ENCODE measurements at regions not wholly inside any gene's neighbourhood (a gene's known extent, or its start where the extent isn't known, plus 50 kb on each side); places are given as distances from the start of the nearest gene placed in this dataset.
"Not testable (repeated sequence)": the region's sequence is repeated elsewhere in the genome, so short reads cannot be mapped to it uniquely, and the experiment has no call there.

DNA sequence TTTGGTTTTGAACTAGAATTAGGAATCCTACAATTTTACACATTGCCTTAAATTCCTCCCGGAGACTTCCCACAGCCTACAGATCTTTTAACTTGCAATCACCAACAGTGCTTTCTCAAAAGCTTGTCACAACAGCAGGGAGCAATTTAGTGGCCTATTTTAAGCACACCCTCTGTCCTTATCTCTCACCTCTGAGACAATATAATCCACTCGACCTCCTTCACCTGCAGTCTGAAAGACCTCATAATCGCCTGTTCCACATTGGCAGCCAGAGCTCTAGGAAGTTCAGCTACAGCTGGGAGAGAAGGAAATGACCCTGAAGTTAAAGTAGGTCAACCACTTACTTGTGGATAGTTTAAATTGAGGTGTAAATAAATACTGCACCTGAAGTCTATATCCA lies 249.7 kb upstream of the DLGAP1 start:
- no peaks in the 10 kb centered on the region for H3K79me2 ChIP-seq (ENCODE audit: control insufficient read depth, insufficient read depth, low read length)
- H3K36me3 ChIP-seq (replicated peaks in 1 of 2; ENCODE audit: control extremely low read depth in 1 of 2, control insufficient read depth in 1 of 2, extremely low read depth in 1 of 2, insufficient read depth in 2 of 2, low read length in 1 of 2), result no peaks in the 10 kb centered on the region
- no peak overlapping the region for H3K9ac ChIP-seq (ENCODE audit: low read length)
- no peak overlapping the region for H3K4me3 ChIP-seq (ENCODE audit: control extremely low read depth in 1 of 5, extremely low read depth in 1 of 5, insufficient read depth in 1 of 5, low read depth in 2 of 5, low read length in 4 of 5)
- ATAC-seq (ENCODE audit: low read depth) (no peak), DNase-seq (no peak)
- no peaks in the 10 kb centered on the region for H3K4me1 Mint-ChIP-seq
- H3K4me2 ChIP-seq (replicated peaks; ENCODE audit: low read depth, low read length, poor library complexity, severe bottlenecking), result no peak overlapping the region
- TF ChIP-seq, protein P1, sequence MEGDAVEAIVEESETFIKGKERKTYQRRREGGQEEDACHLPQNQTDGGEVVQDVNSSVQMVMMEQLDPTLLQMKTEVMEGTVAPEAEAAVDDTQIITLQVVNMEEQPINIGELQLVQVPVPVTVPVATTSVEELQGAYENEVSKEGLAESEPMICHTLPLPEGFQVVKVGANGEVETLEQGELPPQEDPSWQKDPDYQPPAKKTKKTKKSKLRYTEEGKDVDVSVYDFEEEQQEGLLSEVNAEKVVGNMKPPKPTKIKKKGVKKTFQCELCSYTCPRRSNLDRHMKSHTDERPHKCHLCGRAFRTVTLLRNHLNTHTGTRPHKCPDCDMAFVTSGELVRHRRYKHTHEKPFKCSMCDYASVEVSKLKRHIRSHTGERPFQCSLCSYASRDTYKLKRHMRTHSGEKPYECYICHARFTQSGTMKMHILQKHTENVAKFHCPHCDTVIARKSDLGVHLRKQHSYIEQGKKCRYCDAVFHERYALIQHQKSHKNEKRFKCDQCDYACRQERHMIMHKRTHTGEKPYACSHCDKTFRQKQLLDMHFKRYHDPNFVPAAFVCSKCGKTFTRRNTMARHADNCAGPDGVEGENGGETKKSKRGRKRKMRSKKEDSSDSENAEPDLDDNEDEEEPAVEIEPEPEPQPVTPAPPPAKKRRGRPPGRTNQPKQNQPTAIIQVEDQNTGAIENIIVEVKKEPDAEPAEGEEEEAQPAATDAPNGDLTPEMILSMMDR (IDR thresholded peaks at IDR 0.05), result no peak
- no peaks in the 10 kb centered on the region for H3K27me3 ChIP-seq (replicated peaks in 1 of 4; ENCODE audit: control extremely low read depth in 1 of 4, control insufficient read depth in 3 of 4, insufficient read depth in 4 of 4, low read length in 3 of 4)
- no peaks in the 10 kb centered on the region for H4K20me1 ChIP-seq (ENCODE audit: control insufficient read depth, insufficient read depth, low read length, poor library complexity, severe bottlenecking)
- ChIA-PET CTCF (no interaction called here), POLR2A (no interaction called here)
- H3K27me3 Mint-ChIP-seq, result no peaks in the 10 kb centered on the region
- H3K9me3 Mint-ChIP-seq (ENCODE audit: insufficient read depth), result peaks cover 4% of the 10 kb centered on the region
- H3K27ac ChIP-seq (ENCODE audit: low read length in 2 of 2), result no peak overlapping the region
- WGBS (ENCODE audit: insufficient coverage), result 63% methylated on average over 1 of the region's 3 CpGs
- no peak overlapping the region for H3K27ac Mint-ChIP-seq
- H3K4me3 Mint-ChIP-seq, result no peak overlapping the region
- no peaks in the 10 kb centered on the region for H3K9me3 ChIP-seq (ENCODE audit: control extremely low read depth in 1 of 3, control insufficient read depth in 2 of 3, insufficient read depth in 1 of 3, low read length in 2 of 3)
- no peak overlapping the region for H2AFZ ChIP-seq (ENCODE audit: insufficient read depth, low read depth, low read length, poor library complexity, severe bottlenecking)
- intact Hi-C loops (cut with micrococcal nuclease), result no loop called here
- no peaks in the 10 kb centered on the region for H3K4me1 ChIP-seq (ENCODE audit: control insufficient read depth in 2 of 2, insufficient read depth in 2 of 2, low read length in 2 of 2)

DNA sequence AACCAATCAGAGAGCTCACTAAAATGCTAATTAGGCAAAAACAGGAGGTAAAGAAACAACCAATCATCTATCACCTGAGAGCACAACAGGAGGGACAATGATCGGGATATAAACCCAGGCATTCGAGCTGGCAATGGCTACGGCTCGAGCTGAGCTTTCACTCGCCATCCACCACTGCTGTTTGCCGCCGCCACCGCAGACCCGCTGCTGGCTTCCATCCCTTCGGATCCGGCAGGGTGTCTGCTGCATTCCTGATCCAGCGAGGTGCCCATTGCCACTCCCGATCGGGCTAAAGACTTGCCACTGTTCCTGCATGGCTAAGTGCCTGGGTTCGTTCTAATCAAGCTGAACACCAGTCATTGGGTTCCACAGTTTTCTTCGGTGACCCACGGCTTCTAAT lies 236.7 kb upstream of the DLGAP1 start:
- no peaks in the 10 kb centered on the region for H3K27me3 ChIP-seq (replicated peaks in 1 of 4; ENCODE audit: control extremely low read depth in 1 of 4, control insufficient read depth in 3 of 4, insufficient read depth in 4 of 4, low read length in 3 of 4)
- Mint-ChIP-seq H3K4me3 (no peak overlapping the region), H3K27ac (no peak overlapping the region), H3K4me1 (no peaks in the 10 kb centered on the region), H3K9me3 (ENCODE audit: insufficient read depth) (peaks cover 6% of the 10 kb centered on the region), H3K27me3 (no peaks in the 10 kb centered on the region)
- H4K20me1 ChIP-seq (ENCODE audit: control insufficient read depth, insufficient read depth, low read length, poor library complexity, severe bottlenecking), result no peaks in the 10 kb centered on the region
- no peaks in the 10 kb centered on the region for H3K79me2 ChIP-seq (ENCODE audit: control insufficient read depth, insufficient read depth, low read length)
- no peak overlapping the region for H3K4me3 ChIP-seq (ENCODE audit: control extremely low read depth in 1 of 5, extremely low read depth in 1 of 5, insufficient read depth in 1 of 5, low read depth in 2 of 5, low read length in 4 of 5)
- intact Hi-C loops (cut with micrococcal nuclease), result no loop called here
- ATAC-seq (ENCODE audit: low read depth) (no peak), DNase-seq (no peak)
- no peak overlapping the region for H3K27ac ChIP-seq (ENCODE audit: low read length in 2 of 2)
- H3K9me3 ChIP-seq (ENCODE audit: control extremely low read depth in 1 of 3, control insufficient read depth in 2 of 3, insufficient read depth in 1 of 3, low read length in 2 of 3), result peaks cover 0 to 12% (median 0%) of the 10 kb centered on the region in 3 donors
- H3K4me1 ChIP-seq (ENCODE audit: control insufficient read depth in 2 of 2, insufficient read depth in 2 of 2, low read length in 2 of 2), result no peaks in the 10 kb centered on the region
- H2AFZ ChIP-seq (ENCODE audit: insufficient read depth, low read depth, low read length, poor library complexity, severe bottlenecking), result no peak overlapping the region
- no peak overlapping the region for H3K9ac ChIP-seq (ENCODE audit: low read length)
- TF ChIP-seq, protein P1 (IDR thresholded peaks at IDR 0.05), result no peak
- TF ChIP-seq EZH2 (IDR thresholded peaks at IDR 0.05; ENCODE audit: borderline replicate concordance, insufficient read depth, low read depth, low read length, poor library complexity, severe bottlenecking), result no peak
- WGBS (ENCODE audit: insufficient coverage), result 93% methylated on average over 17 of the region's 17 CpGs
- no peak overlapping the region for H3K4me2 ChIP-seq (replicated peaks; ENCODE audit: low read depth, low read length, poor library complexity, severe bottlenecking)
- H3K36me3 ChIP-seq (replicated peaks in 1 of 2; ENCODE audit: control extremely low read depth in 1 of 2, control insufficient read depth in 1 of 2, extremely low read depth in 1 of 2, insufficient read depth in 2 of 2, low read length in 1 of 2), result no peaks in the 10 kb centered on the region
- ChIA-PET CTCF (no interaction called here), POLR2A (no interaction called here)

DNA sequence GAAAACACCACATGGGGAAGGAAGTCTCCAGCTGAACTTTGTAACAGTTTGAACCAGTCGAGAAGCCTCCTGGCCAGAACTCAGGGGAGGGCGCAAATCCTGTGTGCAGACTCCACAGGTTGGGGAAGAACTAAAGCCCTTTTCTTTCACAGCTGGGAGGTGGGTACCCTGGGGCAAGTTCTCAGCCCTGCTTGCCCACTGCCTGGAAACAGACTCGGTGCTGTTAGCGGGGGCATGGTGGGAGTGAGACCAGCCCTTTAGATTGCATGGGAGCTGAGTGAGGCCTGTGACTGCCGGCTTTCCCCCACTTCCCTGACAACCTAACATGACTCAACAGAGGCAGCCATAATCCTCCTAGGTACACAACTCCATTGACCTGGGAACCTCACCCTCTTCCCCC lies 223.6 kb upstream of the DLGAP1 start:
- H3K4me1 Mint-ChIP-seq; H3K27me3 Mint-ChIP-seq; H2AFZ ChIP-seq (ENCODE audit: insufficient read depth, low read depth, low read length, poor library complexity, severe bottlenecking); H3K4me1 ChIP-seq (ENCODE audit: control insufficient read depth in 2 of 2, insufficient read depth in 2 of 2, low read length in 2 of 2); H3K79me2 ChIP-seq (ENCODE audit: control insufficient read depth, insufficient read depth, low read length); H3K27ac Mint-ChIP-seq; CTCF ChIA-PET; H3K27me3 ChIP-seq (replicated peaks in 1 of 4; ENCODE audit: control extremely low read depth in 1 of 4, control insufficient read depth in 3 of 4, insufficient read depth in 4 of 4, low read length in 3 of 4); H3K4me3 Mint-ChIP-seq; H3K9ac ChIP-seq (ENCODE audit: low read length); H3K9me3 Mint-ChIP-seq (ENCODE audit: insufficient read depth); H3K4me3 ChIP-seq (ENCODE audit: control extremely low read depth in 1 of 5, extremely low read depth in 1 of 5, insufficient read depth in 1 of 5, low read depth in 2 of 5, low read length in 4 of 5); POLR2A ChIA-PET; intact Hi-C loops (cut with micrococcal nuclease); DNase-seq; H3K4me2 ChIP-seq (replicated peaks; ENCODE audit: low read depth, low read length, poor library complexity, severe bottlenecking); H3K27ac ChIP-seq (ENCODE audit: low read length in 2 of 2); H3K36me3 ChIP-seq (replicated peaks in 1 of 2; ENCODE audit: control extremely low read depth in 1 of 2, control insufficient read depth in 1 of 2, extremely low read depth in 1 of 2, insufficient read depth in 2 of 2, low read length in 1 of 2); ATAC-seq (ENCODE audit: low read depth); H4K20me1 ChIP-seq (ENCODE audit: control insufficient read depth, insufficient read depth, low read length, poor library complexity, severe bottlenecking): not testable (repeated sequence)
- peaks cover 0 to 13% (median 0%) of the 10 kb centered on the region in 3 donors for H3K9me3 ChIP-seq (ENCODE audit: control extremely low read depth in 1 of 3, control insufficient read depth in 2 of 3, insufficient read depth in 1 of 3, low read length in 2 of 3)
- 77% methylated on average over 5 of the region's 5 CpGs for WGBS (ENCODE audit: insufficient coverage)

Data from B cell (primary cell).